ENCODE measurements at regions not wholly inside any gene's neighbourhood (a gene's known extent, or its start where the extent isn't known, plus 50 kb on each side); places are given as distances from the start of the nearest gene placed in this dataset.
"Not testable (repeated sequence)": the region's sequence is repeated elsewhere in the genome, so short reads cannot be mapped to it uniquely, and the experiment has no call there.

DNA sequence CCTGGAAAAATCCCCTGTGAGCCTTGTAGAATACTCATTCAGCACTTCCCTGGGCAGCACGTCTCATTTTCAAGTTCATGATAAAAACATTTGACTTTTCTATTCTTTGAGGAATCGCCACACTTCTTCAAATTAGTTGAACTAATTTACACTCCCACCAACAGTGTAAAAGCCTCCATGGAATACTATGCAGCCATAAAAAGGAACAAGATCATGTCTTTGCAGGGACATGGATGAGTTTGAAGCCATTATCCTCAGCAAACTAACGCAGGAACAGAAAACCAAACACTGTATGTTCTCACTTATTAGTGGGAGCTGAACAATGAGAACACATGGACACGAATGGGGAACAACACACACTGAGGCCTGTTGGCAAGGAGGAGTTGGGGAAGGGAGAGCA, 102.0 kb upstream of the HEY2 start:
- BruUV-seq (replicated peaks): no TSS peak
- Histone ChIP-seq H3K4me1 (ENCODE audit: insufficient read depth, low read length) (no peaks in the 10 kb centered on the region), H3K4me3 (ENCODE audit: low read length) (no peak overlapping the region), H3K36me3 (ENCODE audit: low read depth, low read length) (no peaks in the 10 kb centered on the region), H4K20me1 (ENCODE audit: low read length) (no peaks in the 10 kb centered on the region), H2AFZ (ENCODE audit: low read length) (no peak overlapping the region), H3K4me2 (ENCODE audit: low read length) (no peak overlapping the region), H3K79me2 (ENCODE audit: low read length) (no peaks in the 10 kb centered on the region), H3K27ac (ENCODE audit: low read length) (no peak overlapping the region), H3K9me2 (replicated peaks; ENCODE audit: low read length) (no peaks in the 10 kb centered on the region), H3K9me3 (ENCODE audit: low read length) (no peaks in the 10 kb centered on the region), H3F3A (ENCODE audit: low read length, unreplicated experiment) (no peaks in the 10 kb centered on the region), H3K9ac (ENCODE audit: low read length) (no peak overlapping the region), H3K27me3 (ENCODE audit: low read length) (peaks cover 6% of the 10 kb centered on the region)
- ChIA-PET POLR2A (ENCODE audit: unreplicated experiment) (no interaction called here), CTCF (no interaction called here)
- ATAC-seq: no peak
- no peak for DNase-seq
- TF ChIP-seq EZH2phosphoT487 (IDR thresholded peaks at IDR 0.05; ENCODE audit: borderline replicate concordance, low read length): no peak
- no peak for TF ChIP-seq CTCF (conservative IDR thresholded peaks at IDR 0.05; ENCODE audit: low read depth, low read length)
- TF ChIP-seq EZH2 (IDR thresholded peaks at IDR 0.05; ENCODE audit: low read length, unreplicated experiment): no peak
- intact Hi-C loops (cut with micrococcal nuclease): no loop called here

DNA sequence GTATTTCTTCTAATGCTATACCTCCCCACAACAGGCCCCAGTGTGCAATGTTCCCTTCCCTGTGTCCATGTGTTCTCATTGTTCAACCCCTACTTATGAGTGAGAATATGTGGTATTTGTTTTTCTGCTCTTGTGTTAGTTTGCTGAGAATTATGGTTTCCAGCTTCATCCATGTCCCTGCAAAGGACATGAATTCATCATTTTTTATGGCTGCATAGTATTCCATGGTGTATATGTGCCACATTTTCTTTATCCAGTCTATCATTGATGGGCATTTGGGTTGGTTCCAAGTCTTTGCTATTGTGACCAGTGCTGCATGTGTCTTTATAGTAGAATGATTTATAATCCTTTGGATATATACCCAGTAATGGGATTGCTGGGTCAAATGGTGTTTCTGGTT, 95.7 kb upstream of the HEY2 start:
- H3K4me1 ChIP-seq (ENCODE audit: insufficient read depth, low read length); H3K9me3 ChIP-seq (ENCODE audit: low read length); H2AFZ ChIP-seq (ENCODE audit: low read length); H3K36me3 ChIP-seq (ENCODE audit: low read depth, low read length); H3K4me2 ChIP-seq (ENCODE audit: low read length); BruUV-seq (replicated peaks); POLR2A ChIA-PET (ENCODE audit: unreplicated experiment); H3K27me3 ChIP-seq (ENCODE audit: low read length); H3K4me3 ChIP-seq (ENCODE audit: low read length); intact Hi-C loops (cut with micrococcal nuclease); DNase-seq; H3K27ac ChIP-seq (ENCODE audit: low read length); H3K9me2 ChIP-seq (replicated peaks; ENCODE audit: low read length); CTCF ChIA-PET; H3F3A ChIP-seq (ENCODE audit: low read length, unreplicated experiment); H4K20me1 ChIP-seq (ENCODE audit: low read length); ATAC-seq; H3K9ac ChIP-seq (ENCODE audit: low read length); H3K79me2 ChIP-seq (ENCODE audit: low read length): not testable (repeated sequence)

- Histone ChIP-seq H3K9me3 (ENCODE audit: low read length) (no peaks in the 10 kb centered on the region), H3K9me2 (replicated peaks; ENCODE audit: low read length) (no peaks in the 10 kb centered on the region), H3K27ac (ENCODE audit: low read length) (no peak overlapping the region), H3K9ac (ENCODE audit: low read length) (no peak overlapping the region), H2AFZ (ENCODE audit: low read length) (no peak overlapping the region), H3K4me1 (ENCODE audit: insufficient read depth, low read length) (no peaks in the 10 kb centered on the region), H4K20me1 (ENCODE audit: low read length) (no peaks in the 10 kb centered on the region), H3K4me2 (ENCODE audit: low read length) (no peak overlapping the region), H3F3A (ENCODE audit: low read length, unreplicated experiment) (no peaks in the 10 kb centered on the region), H3K36me3 (ENCODE audit: low read depth, low read length) (no peaks in the 10 kb centered on the region), H3K79me2 (ENCODE audit: low read length) (no peaks in the 10 kb centered on the region), H3K27me3 (ENCODE audit: low read length) (peaks cover 8% of the 10 kb centered on the region; the same call in 1 of the 2 replicates), H3K4me3 (ENCODE audit: low read length) (no peak overlapping the region)
- CTCF ChIA-PET: no interaction called here
- TF ChIP-seq EZH2phosphoT487 (IDR thresholded peaks at IDR 0.05; ENCODE audit: borderline replicate concordance, low read length) (no peak), CTCF (conservative IDR thresholded peaks at IDR 0.05; ENCODE audit: low read depth, low read length) (no peak), EZH2 (IDR thresholded peaks at IDR 0.05; ENCODE audit: low read length, unreplicated experiment) (no peak)
- POLR2A ChIA-PET (ENCODE audit: unreplicated experiment): no interaction called here
- DNase-seq: no peak
- no TSS peak for BruUV-seq (replicated peaks)
- intact Hi-C loops (cut with micrococcal nuclease): no loop called here
- no peak for ATAC-seq
These were observed 93.9 kb upstream of the HEY2 start for GRCh38 chr6:125655511-125655910.

Data from PC-3 (cell line).